DMS 273 (cell line): ENCODE measurements at regions not wholly inside any gene's neighbourhood (a gene's known extent, or its start where the extent isn't known, plus 50 kb on each side); places are given as distances from the start of the nearest gene placed in this dataset.
"Not testable (repeated sequence)": the region's sequence is repeated elsewhere in the genome, so short reads cannot be mapped to it uniquely, and the experiment has no call there.

Experiments used
- DNase-seq: peaks from one replicate; lab custom pipeline; 2025; ENCODE audit not compliant: unreplicated experiment; lab: John Stamatoyannopoulos, UW

DNA sequence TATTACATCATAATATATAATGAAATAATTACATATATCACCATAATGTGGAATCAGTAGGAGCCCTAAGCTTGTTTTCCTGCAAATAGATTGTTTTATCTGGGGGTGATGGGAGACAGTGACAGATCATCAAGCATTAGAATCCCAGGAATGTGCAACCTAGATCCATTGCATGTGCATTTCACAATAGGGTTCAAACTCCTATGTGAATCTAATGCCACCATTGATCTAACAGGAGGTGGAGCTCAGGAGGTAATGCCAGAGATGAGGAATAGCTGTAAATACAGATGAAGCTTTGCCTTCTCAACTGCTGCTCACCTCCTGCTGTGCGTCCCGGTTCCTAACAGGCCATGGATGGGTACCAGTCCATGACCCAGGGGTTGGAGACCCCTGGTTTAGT, 63.8 kb upstream of the CHORDC1 start:
- DNase-seq: no peak

DNA sequence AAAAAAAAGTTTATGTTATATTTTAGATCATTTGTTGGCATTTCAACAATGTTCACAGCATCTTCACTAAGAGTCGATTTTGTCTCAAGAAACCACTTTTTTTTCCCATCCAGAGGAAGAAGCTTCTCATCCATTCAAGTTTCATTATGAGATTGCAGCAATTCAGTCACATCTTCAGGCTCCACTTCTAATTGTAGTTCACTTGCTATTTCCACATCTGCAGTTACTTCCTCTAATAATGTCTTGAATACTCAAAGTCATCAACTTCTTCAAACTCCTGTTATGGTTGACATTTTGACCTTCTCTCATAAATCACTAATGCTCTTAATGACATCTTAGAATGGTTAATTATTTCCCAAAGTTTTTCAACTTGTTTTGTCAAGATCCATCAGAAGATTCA, 61.3 kb upstream of the CHORDC1 start:
- DNase-seq: no peak

DNA sequence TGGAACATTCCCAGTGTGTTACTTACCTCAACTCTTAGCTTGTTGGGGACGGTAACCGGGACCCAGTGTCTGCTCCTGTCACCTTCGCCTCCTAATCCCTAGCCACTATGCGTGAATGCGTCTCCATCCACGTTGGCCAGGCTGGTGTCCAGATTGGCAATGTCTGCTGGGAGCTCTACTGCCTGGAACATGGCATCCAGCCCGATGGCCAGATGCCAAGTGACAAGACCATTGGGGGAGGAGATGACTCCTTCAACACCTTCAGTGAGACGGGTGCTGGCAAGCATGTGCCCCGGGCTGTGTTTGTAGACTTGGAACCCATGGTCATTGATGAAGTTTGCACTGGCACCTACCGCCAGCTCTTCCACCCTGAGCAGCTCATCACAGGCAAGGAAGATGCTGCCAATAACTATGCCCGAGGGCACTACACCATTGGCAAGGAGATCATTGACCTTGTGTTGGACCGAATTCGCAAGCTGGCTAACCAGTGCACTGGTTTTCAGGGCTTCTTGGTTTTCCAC, 59.8 kb upstream of the CHORDC1 start:
- DNase-seq: not testable (repeated sequence)

DNA sequence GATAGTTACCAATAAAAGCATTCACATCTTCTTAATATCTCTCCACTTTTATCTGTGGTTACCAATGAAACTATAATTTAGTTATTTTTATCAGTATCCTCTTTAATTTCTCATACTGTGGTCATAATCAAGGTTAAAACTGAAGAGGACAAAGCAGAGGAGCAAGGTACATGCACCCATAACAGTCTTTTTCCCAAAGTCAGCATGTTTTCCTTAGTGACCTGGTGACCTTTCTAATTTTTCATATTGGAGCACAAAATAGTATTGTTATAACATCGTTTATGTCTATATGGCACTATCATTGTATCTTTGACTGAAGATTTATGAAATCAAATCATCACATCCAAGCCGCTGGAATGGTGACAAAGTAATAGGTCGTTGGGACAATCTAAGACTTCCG, 51.5 kb upstream of the CHORDC1 start:
- DNase-seq: no peak
